GM21360 (cell line): ENCODE measurements at regions not wholly inside any gene's neighbourhood (a gene's known extent, or its start where the extent isn't known, plus 50 kb on each side); places are given as distances from the start of the nearest gene placed in this dataset.

Experiments used
- ATAC-seq: cut with Tn5 transposase; IDR thresholded peaks from one replicate; pipeline ENCODE4 v1.9.1; 2021; ENCODE audit warnings: mild to moderate bottlenecking, moderate library complexity; ENCODE audit not compliant: unreplicated experiment

GRCh38 chr5:3122216-3122615, 370.7 kb upstream of the IRX2 start:
- no peak for ATAC-seq

- ATAC-seq: no peak
Observed at GRCh38 chr5:3121813-3122212, 370.3 kb upstream of the IRX2 start.

- ATAC-seq: no peak
Observed at GRCh38 chr5:3120028-3120427, 368.6 kb upstream of the IRX2 start.

- no peak for ATAC-seq
Observed at GRCh38 chr5:3119435-3119834, 368.0 kb upstream of the IRX2 start.

GRCh38 chr5:3118340-3118739, 366.9 kb upstream of the IRX2 start:
- no peak for ATAC-seq

- ATAC-seq: no peak
Observed at GRCh38 chr5:3116366-3116765, 364.9 kb upstream of the IRX2 start.

GRCh38 chr5:3114467-3114866, 363.0 kb upstream of the IRX2 start:
- ATAC-seq: no peak

- ATAC-seq: no peak
Observed at GRCh38 chr5:3110371-3110770, 358.9 kb upstream of the IRX2 start.

GRCh38 chr5:3107156-3107611, 355.7 kb upstream of the IRX2 start:
- no peak for ATAC-seq

GRCh38 chr5:3105581-3105980, 354.1 kb upstream of the IRX2 start:
- no peak for ATAC-seq

- ATAC-seq: no peak
Observed at GRCh38 chr5:3105172-3105571, 353.7 kb upstream of the IRX2 start.

- ATAC-seq: no peak
Observed at GRCh38 chr5:3104429-3105060, 353.1 kb upstream of the IRX2 start.

- ATAC-seq: no peak
Observed at GRCh38 chr5:3103262-3103811, 351.9 kb upstream of the IRX2 start.

- ATAC-seq: no peak
Observed at GRCh38 chr5:3102531-3102930, 351.1 kb upstream of the IRX2 start.

GRCh38 chr5:3101561-3101960, 350.1 kb upstream of the IRX2 start:
- no peak for ATAC-seq

- ATAC-seq: no peak
Observed at GRCh38 chr5:3100921-3101551, 349.6 kb upstream of the IRX2 start.

- ATAC-seq: no peak
Observed at GRCh38 chr5:3099954-3100353, 348.5 kb upstream of the IRX2 start.

- no peak for ATAC-seq
Observed at GRCh38 chr5:3099526-3099925, 348.0 kb upstream of the IRX2 start.

- ATAC-seq: no peak
Observed at GRCh38 chr5:3098821-3099220, 347.3 kb upstream of the IRX2 start.

- no peak for ATAC-seq
Observed at GRCh38 chr5:3092664-3093063, 341.2 kb upstream of the IRX2 start.

- ATAC-seq: no peak
Observed at GRCh38 chr5:3092211-3092610, 340.7 kb upstream of the IRX2 start.

- ATAC-seq: no peak
Observed at GRCh38 chr5:3091040-3091774, 339.7 kb upstream of the IRX2 start.
